ENCODE measurements at regions not wholly inside any gene's neighbourhood (a gene's known extent, or its start where the extent isn't known, plus 50 kb on each side); places are given as distances from the start of the nearest gene placed in this dataset.

DNA sequence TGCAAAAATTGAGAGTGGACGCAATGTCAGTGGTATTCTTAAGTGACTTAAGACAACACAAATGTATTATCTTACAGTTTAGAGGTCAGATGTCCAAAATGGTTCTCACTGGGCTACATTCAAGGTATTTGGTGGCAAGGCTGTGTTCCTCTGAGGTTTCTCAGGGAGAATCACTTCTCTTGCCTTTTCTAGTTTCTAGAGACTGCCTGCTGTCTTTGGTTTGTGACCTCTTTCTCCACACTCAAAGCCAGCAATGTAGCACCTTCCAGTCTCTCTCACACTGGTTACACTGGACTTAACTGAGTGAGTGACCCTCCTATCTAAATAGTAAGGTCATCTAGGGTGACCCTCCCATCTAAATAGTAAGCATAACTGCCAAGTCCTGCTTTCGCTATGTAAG, 613.2 kb upstream of the COBL start:
- TF ChIP-seq GATA2 (IDR thresholded peaks at IDR 0.05; ENCODE audit: low read depth, low read length) (no peak), GATA3 (IDR thresholded peaks at IDR 0.05; ENCODE audit: low read depth, low read length) (no peak)

- no peak for TF ChIP-seq GATA2 (IDR thresholded peaks at IDR 0.05; ENCODE audit: low read depth, low read length)
- no peak for TF ChIP-seq GATA3 (IDR thresholded peaks at IDR 0.05; ENCODE audit: low read depth, low read length)
Measured at GRCh38 chr7:51927738-51928137, 611.1 kb upstream of the COBL start.

- TF ChIP-seq GATA3 (IDR thresholded peaks at IDR 0.05; ENCODE audit: low read depth, low read length) (no peak), GATA2 (IDR thresholded peaks at IDR 0.05; ENCODE audit: low read depth, low read length) (no peak)
Measured at GRCh38 chr7:51918581-51918980, 602.0 kb upstream of the COBL start.

DNA sequence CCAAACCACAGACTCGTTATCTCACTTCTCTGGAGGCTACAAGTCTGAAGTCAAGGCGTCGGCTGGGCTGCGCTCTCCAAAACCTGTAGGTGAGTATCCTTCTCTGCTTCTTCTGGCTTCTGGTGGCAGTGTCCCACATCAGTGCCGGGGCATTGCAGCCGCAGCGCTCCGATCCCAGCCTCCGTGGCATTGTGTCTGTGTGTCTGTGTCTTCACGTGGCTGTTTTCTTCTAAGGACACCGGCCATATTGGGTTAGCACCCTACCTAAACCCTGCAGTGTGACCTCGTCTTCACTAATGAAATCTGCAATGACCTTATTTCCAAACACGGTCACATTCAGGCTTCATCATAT, 584.9 kb upstream of the COBL start:
- TF ChIP-seq GATA2 (IDR thresholded peaks at IDR 0.05; ENCODE audit: low read depth, low read length) (no peak), GATA3 (IDR thresholded peaks at IDR 0.05; ENCODE audit: low read depth, low read length) (no peak)

GRCh38 chr7:51899611-51900010, 583.0 kb upstream of the COBL start:
- TF ChIP-seq GATA3 (IDR thresholded peaks at IDR 0.05; ENCODE audit: low read depth, low read length), result no peak
- no peak for TF ChIP-seq GATA2 (IDR thresholded peaks at IDR 0.05; ENCODE audit: low read depth, low read length)

DNA sequence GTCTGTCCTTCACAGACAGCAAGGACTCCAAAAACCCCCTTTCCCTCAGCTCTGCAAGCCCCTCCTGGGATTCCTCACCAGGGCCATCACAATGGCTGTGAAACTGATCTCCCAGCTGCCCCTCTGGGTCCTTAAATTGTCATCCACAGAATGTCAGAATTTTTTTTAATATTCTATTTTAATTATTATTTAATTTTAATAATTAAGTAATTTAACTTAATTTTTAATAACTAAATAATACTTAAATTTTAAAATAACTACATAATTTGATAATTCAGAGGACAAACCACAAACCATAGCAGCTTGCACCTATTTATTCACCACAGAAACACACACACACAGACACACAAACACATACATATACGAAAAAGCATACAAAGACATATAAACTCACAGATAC, 565.8 kb upstream of the COBL start:
- TF ChIP-seq GATA2 (IDR thresholded peaks at IDR 0.05; ENCODE audit: low read depth, low read length) (no peak), GATA3 (IDR thresholded peaks at IDR 0.05; ENCODE audit: low read depth, low read length) (no peak)

- TF ChIP-seq GATA2 (IDR thresholded peaks at IDR 0.05; ENCODE audit: low read depth, low read length) (no peak), GATA3 (IDR thresholded peaks at IDR 0.05; ENCODE audit: low read depth, low read length) (no peak)
Measured at GRCh38 chr7:51881309-51881708, 564.7 kb upstream of the COBL start.

DNA sequence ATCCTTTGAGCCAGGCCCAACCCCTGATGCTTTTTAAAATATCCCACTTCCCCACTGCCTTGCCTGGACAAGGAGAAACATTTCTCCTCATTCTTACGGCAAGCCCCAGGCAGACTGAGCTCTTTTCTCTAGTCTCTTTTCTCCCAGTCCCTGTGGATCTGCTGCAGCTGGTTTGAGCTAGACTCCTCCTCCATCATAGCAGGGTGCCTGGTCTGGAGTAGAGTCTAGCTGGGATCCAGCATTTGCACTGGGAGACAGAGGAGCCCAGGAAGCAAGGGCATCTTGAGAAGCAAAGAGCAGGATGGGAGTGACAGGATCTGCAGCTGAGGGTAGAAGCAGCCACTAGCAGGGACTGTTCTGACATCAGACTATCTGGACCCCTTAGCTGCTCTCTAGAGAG, 562.3 kb upstream of the COBL start:
- TF ChIP-seq GATA2 (IDR thresholded peaks at IDR 0.05; ENCODE audit: low read depth, low read length), result no peak
- TF ChIP-seq GATA3 (IDR thresholded peaks at IDR 0.05; ENCODE audit: low read depth, low read length), result no peak

DNA sequence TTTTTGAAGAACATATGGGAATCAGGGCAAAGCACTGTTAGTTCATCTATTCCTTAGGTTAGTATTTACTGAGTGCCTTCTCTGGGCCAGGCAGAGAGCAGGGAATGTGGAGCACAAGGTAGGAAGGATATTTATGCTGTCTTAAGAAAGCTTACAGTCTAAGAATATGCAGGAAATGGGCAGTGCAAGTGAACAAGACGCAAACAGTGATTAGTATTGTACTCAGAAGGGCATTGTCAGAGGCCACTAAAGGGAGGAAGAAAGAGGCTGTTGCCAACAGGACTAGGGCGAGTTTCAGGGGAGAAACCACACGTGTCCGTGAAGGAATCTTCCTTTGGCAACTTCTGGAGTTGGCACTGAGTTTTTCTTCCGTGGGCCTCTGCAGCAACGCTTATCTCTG, 552.8 kb upstream of the COBL start:
- TF ChIP-seq GATA2 (IDR thresholded peaks at IDR 0.05; ENCODE audit: low read depth, low read length) (no peak), GATA3 (IDR thresholded peaks at IDR 0.05; ENCODE audit: low read depth, low read length) (no peak)

GRCh38 chr7:51867117-51867516, 550.5 kb upstream of the COBL start:
- TF ChIP-seq GATA2 (IDR thresholded peaks at IDR 0.05; ENCODE audit: low read depth, low read length), result no peak

- TF ChIP-seq GATA3 (IDR thresholded peaks at IDR 0.05; ENCODE audit: low read depth, low read length) (no peak), GATA2 (IDR thresholded peaks at IDR 0.05; ENCODE audit: low read depth, low read length) (no peak)
Measured at GRCh38 chr7:51860305-51860704, 543.7 kb upstream of the COBL start.

DNA sequence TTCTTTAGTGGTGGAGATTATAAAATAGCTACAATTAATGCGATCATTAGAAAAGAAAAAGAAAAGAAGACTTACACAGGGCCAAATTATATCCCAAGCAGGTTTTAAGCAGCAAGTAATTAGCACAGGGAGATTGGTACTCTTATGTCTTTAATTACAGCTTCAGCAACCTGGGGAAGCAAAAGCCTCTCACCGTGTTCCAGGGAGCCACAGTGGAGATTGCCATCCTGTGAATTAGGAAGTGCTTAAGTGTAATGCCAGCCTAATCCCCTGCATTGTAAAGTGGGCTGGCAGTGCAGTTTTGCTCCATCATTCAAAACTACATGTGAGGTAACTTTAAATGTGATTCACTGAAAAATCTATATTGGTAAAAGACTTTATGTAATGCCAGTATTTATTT, 533.5 kb upstream of the COBL start:
- TF ChIP-seq GATA3 (IDR thresholded peaks at IDR 0.05; ENCODE audit: low read depth, low read length) (no peak), GATA2 (IDR thresholded peaks at IDR 0.05; ENCODE audit: low read depth, low read length) (no peak)

GRCh38 chr7:51847461-51848134, 531.0 kb upstream of the COBL start:
- TF ChIP-seq GATA3 (IDR thresholded peaks at IDR 0.05; ENCODE audit: low read depth, low read length) (no peak), GATA2 (IDR thresholded peaks at IDR 0.05; ENCODE audit: low read depth, low read length) (no peak)

DNA sequence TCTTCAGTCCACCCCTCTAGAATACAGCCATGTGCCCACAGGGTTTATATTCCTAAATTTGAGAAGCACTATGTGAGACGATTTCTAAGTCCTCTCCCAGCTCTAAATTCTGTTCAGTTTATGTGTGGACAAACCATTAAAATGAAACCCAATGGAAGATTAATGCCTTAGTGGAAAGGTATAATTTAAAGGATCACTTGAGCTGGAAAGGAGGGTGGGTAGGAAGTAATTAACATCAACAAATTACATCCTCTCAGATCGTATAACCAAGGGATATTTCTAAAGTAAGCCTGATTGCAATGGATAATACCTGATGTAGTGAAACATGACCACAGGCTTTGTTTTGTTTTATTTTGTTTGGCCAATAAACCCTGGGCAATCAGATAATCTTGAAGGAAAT, 511.0 kb upstream of the COBL start:
- no peak for TF ChIP-seq GATA3 (IDR thresholded peaks at IDR 0.05; ENCODE audit: low read depth, low read length)
- TF ChIP-seq GATA2 (IDR thresholded peaks at IDR 0.05; ENCODE audit: low read depth, low read length), result no peak

- TF ChIP-seq GATA3 (IDR thresholded peaks at IDR 0.05; ENCODE audit: low read depth, low read length) (no peak), GATA2 (IDR thresholded peaks at IDR 0.05; ENCODE audit: low read depth, low read length) (no peak)
Measured at GRCh38 chr7:51824050-51824449, 507.4 kb upstream of the COBL start.

GRCh38 chr7:51823437-51823836, 506.8 kb upstream of the COBL start:
- TF ChIP-seq GATA2 (IDR thresholded peaks at IDR 0.05; ENCODE audit: low read depth, low read length) (no peak), GATA3 (IDR thresholded peaks at IDR 0.05; ENCODE audit: low read depth, low read length) (no peak)
